ENCODE measurements at regions not wholly inside any gene's neighbourhood (a gene's known extent, or its start where the extent isn't known, plus 50 kb on each side); places are given as distances from the start of the nearest gene placed in this dataset.

DNA sequence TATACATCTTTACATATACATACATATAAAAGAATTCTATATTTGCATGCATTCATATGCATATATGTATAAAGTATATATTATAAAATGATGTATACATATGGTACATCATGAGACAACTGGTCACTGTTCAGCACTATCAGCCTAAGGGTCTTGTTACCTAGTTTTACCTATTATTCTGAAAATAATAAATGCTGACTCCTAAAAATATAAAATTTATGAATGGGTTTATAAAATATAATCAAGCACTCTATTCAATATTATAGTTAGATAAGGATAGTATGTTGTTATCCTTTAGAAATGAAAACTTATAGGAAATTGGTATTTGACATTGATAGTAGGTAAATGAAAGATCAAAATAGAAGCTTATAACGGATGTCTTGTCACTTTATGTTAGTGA is 324.2 kb downstream of the GBA3 start:
- Histone ChIP-seq H3K36me3 (ENCODE audit: control insufficient read depth, insufficient read depth, low read length) (no peaks in the 10 kb centered on the region), H3K4me2 (ENCODE audit: extremely low read depth, insufficient read depth, low read length) (no peak overlapping the region), H3K4me3 (replicated peaks in 1 of 4; ENCODE audit: control extremely low read depth in 1 of 4, insufficient read depth in 1 of 4, low read depth in 3 of 4, low read length in 4 of 4) (no peak overlapping the region), H4K20me1 (ENCODE audit: control insufficient read depth, extremely low read depth, insufficient read depth, low read length) (no peaks in the 10 kb centered on the region), H3K79me2 (ENCODE audit: control insufficient read depth, insufficient read depth, low read length) (no peaks in the 10 kb centered on the region), H2AFZ (ENCODE audit: low read length) (no peak overlapping the region), H3K27ac (ENCODE audit: insufficient read depth, low read length) (no peak overlapping the region), H3K4me1 (ENCODE audit: control insufficient read depth, extremely low read depth, insufficient read depth, low read length) (no peaks in the 10 kb centered on the region), H3K9ac (ENCODE audit: insufficient read depth, low read length) (no peak overlapping the region), H3K9me3 (ENCODE audit: control insufficient read depth, insufficient read depth, low read depth, low read length) (no peaks in the 10 kb centered on the region), H3K27me3 (ENCODE audit: control insufficient read depth, insufficient read depth, low read length) (no peaks in the 10 kb centered on the region)
- DNase-seq (ENCODE audit: low read depth in 2 of 2): no peak
- no peak for TF ChIP-seq EZH2 (IDR thresholded peaks at IDR 0.05; ENCODE audit: low read length, missing control alignments)
- TF ChIP-seq, protein P1, sequence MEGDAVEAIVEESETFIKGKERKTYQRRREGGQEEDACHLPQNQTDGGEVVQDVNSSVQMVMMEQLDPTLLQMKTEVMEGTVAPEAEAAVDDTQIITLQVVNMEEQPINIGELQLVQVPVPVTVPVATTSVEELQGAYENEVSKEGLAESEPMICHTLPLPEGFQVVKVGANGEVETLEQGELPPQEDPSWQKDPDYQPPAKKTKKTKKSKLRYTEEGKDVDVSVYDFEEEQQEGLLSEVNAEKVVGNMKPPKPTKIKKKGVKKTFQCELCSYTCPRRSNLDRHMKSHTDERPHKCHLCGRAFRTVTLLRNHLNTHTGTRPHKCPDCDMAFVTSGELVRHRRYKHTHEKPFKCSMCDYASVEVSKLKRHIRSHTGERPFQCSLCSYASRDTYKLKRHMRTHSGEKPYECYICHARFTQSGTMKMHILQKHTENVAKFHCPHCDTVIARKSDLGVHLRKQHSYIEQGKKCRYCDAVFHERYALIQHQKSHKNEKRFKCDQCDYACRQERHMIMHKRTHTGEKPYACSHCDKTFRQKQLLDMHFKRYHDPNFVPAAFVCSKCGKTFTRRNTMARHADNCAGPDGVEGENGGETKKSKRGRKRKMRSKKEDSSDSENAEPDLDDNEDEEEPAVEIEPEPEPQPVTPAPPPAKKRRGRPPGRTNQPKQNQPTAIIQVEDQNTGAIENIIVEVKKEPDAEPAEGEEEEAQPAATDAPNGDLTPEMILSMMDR (conservative IDR thresholded peaks at IDR 0.05 in 1 of 2, IDR thresholded peaks at IDR 0.05 in 1 of 2; ENCODE audit: low read depth in 1 of 2, low read length in 2 of 2): no peak

DNA sequence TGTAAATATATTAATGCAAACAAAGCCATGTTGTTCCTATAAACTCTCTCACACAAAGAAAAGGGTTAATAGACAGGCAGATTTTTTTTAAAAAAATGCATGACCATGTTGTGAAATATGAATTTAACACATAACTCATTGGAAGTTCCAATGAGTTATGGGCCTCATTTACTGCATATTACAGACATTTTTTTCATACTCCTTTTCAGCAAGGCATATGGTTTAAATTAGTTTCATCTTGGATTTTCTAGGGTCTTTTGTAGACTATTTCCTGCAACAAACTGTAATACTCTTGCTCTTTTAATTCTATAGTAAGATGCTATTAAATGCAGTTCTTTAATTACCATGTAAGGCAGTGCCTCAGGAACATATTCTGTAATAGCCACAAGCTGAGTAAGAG is 323.1 kb downstream of the GBA3 start:
- Histone ChIP-seq H4K20me1 (ENCODE audit: control insufficient read depth, extremely low read depth, insufficient read depth, low read length) (no peaks in the 10 kb centered on the region), H3K27me3 (ENCODE audit: control insufficient read depth, insufficient read depth, low read length) (no peaks in the 10 kb centered on the region), H3K79me2 (ENCODE audit: control insufficient read depth, insufficient read depth, low read length) (no peaks in the 10 kb centered on the region), H2AFZ (ENCODE audit: low read length) (no peak overlapping the region), H3K4me1 (ENCODE audit: control insufficient read depth, extremely low read depth, insufficient read depth, low read length) (no peaks in the 10 kb centered on the region), H3K9me3 (ENCODE audit: control insufficient read depth, insufficient read depth, low read depth, low read length) (no peaks in the 10 kb centered on the region), H3K27ac (ENCODE audit: insufficient read depth, low read length) (no peak overlapping the region), H3K9ac (ENCODE audit: insufficient read depth, low read length) (no peak overlapping the region), H3K36me3 (ENCODE audit: control insufficient read depth, insufficient read depth, low read length) (no peaks in the 10 kb centered on the region), H3K4me2 (ENCODE audit: extremely low read depth, insufficient read depth, low read length) (no peak overlapping the region), H3K4me3 (replicated peaks in 1 of 4; ENCODE audit: control extremely low read depth in 1 of 4, insufficient read depth in 1 of 4, low read depth in 3 of 4, low read length in 4 of 4) (no peak overlapping the region)
- TF ChIP-seq, protein P1 (conservative IDR thresholded peaks at IDR 0.05 in 1 of 2, IDR thresholded peaks at IDR 0.05 in 1 of 2; ENCODE audit: low read depth in 1 of 2, low read length in 2 of 2): no peak
- no peak for DNase-seq (ENCODE audit: low read depth in 2 of 2)

DNA sequence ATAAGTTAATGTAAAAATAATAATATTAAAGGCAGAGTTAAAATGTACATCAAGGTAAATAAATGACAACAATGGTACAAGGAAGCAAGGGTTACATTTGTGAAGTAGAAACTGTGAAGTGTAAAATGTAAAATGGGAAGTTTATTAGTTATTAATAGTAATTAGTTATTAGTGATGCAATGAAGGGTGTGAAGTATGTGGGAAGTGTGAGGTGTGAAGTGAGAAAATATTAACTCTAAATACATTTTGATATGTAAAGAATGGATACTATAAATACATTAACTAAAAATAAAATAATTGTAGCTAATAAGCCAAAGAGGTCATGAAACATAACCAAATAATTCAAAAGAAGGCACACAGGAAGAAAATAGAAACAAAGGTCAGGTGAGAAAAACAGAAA is 316.4 kb downstream of the GBA3 start:
- no peak overlapping the region for H3K27ac ChIP-seq (ENCODE audit: insufficient read depth, low read length)
- H3K9me3 ChIP-seq (ENCODE audit: control insufficient read depth, insufficient read depth, low read depth, low read length): no peaks in the 10 kb centered on the region
- H3K36me3 ChIP-seq (ENCODE audit: control insufficient read depth, insufficient read depth, low read length): no peaks in the 10 kb centered on the region
- H2AFZ ChIP-seq (ENCODE audit: low read length): no peak overlapping the region
- no peaks in the 10 kb centered on the region for H3K27me3 ChIP-seq (ENCODE audit: control insufficient read depth, insufficient read depth, low read length)
- no peaks in the 10 kb centered on the region for H4K20me1 ChIP-seq (ENCODE audit: control insufficient read depth, extremely low read depth, insufficient read depth, low read length)
- H3K79me2 ChIP-seq (ENCODE audit: control insufficient read depth, insufficient read depth, low read length): no peaks in the 10 kb centered on the region
- no peak for DNase-seq (ENCODE audit: low read depth in 2 of 2)
- no peak overlapping the region for H3K4me2 ChIP-seq (ENCODE audit: extremely low read depth, insufficient read depth, low read length)
- no peaks in the 10 kb centered on the region for H3K4me1 ChIP-seq (ENCODE audit: control insufficient read depth, extremely low read depth, insufficient read depth, low read length)
- H3K9ac ChIP-seq (ENCODE audit: insufficient read depth, low read length): no peak overlapping the region
- TF ChIP-seq EZH2 (IDR thresholded peaks at IDR 0.05; ENCODE audit: low read length, missing control alignments): no peak
- TF ChIP-seq, protein P1 (conservative IDR thresholded peaks at IDR 0.05 in 1 of 2, IDR thresholded peaks at IDR 0.05 in 1 of 2; ENCODE audit: low read depth in 1 of 2, low read length in 2 of 2): no peak
- no peak overlapping the region for H3K4me3 ChIP-seq (replicated peaks in 1 of 4; ENCODE audit: control extremely low read depth in 1 of 4, insufficient read depth in 1 of 4, low read depth in 3 of 4, low read length in 4 of 4)

Measured in fibroblast of lung (primary cell).